SK-N-SH treated with all-trans-retinoic acid at 6 μM for 48 hours (cell line): ENCODE measurements at regions not wholly inside any gene's neighbourhood (a gene's known extent, or its start where the extent isn't known, plus 50 kb on each side); places are given as distances from the start of the nearest gene placed in this dataset.

Experiments
- ATAC-seq: fragments of 200-7000 bp; cut with Tn5 transposase; 3 replicates; pipeline ENCODE4 v1.9.1; 2020; ENCODE audit warnings: mild to moderate bottlenecking, moderate library complexity
- ARNTL ChIP-seq: fragments of 450-650 bp; formaldehyde crosslinking; IDR thresholded peaks from 2 replicates; pipeline ENCODE4 v1.5.0; 2020; ENCODE audit warnings: low read depth, mild to moderate bottlenecking, moderate library complexity, borderline replicate concordance
- CSDC2 ChIP-seq: fragments of 250-450 bp; sonication (Bioruptor Pico); IDR thresholded peaks from 2 replicates; pipeline ENCODE4 v1.5.0; 2020; ENCODE audit warnings: mild to moderate bottlenecking, moderate library complexity
- ESRRG ChIP-seq: fragments of 250-450 bp; sonication (Bioruptor Pico); IDR thresholded peaks from 2 replicates; pipeline ENCODE4 v1.6.1; 2021; ENCODE audit warnings: mild to moderate bottlenecking
- GLIS3 ChIP-seq: fragments of 250-450 bp; sonication (Bioruptor Pico); IDR thresholded peaks from 2 replicates; pipeline ENCODE4 v1.5.0; 2020; ENCODE audit warnings: mild to moderate bottlenecking, moderate library complexity
- ISL1 ChIP-seq: fragments of 250-450 bp; sonication (Bioruptor Pico); IDR thresholded peaks from 2 replicates; pipeline ENCODE4 v2.1.2; 2022; ENCODE audit warnings: mild to moderate bottlenecking, moderate library complexity
- PPARA ChIP-seq: fragments of 250-450 bp; sonication (Bioruptor Pico); IDR thresholded peaks from 2 replicates; pipeline ENCODE4 v1.5.0; 2020; ENCODE audit warnings: mild to moderate bottlenecking, borderline replicate concordance
- RARB ChIP-seq: fragments of 250-450 bp; sonication (Bioruptor Pico); IDR thresholded peaks from 2 replicates; pipeline ENCODE4 v1.8.0; 2021; ENCODE audit warnings: mild to moderate bottlenecking, moderate library complexity
- SNAI2 ChIP-seq: fragments of 250-450 bp; sonication (Bioruptor Pico); IDR thresholded peaks from 2 replicates; pipeline ENCODE4 v1.5.0; 2020; ENCODE audit warnings: mild to moderate bottlenecking, moderate library complexity
- TCF4 ChIP-seq: fragments of 250-450 bp; sonication (Bioruptor Pico); IDR thresholded peaks from 2 replicates; pipeline ENCODE4 v1.8.0; 2021; ENCODE audit warnings: mild to moderate bottlenecking, moderate library complexity, borderline replicate concordance
- TOX ChIP-seq: fragments of 250-450 bp; sonication (Bioruptor Pico); IDR thresholded peaks from 2 replicates; pipeline ENCODE4 v1.8.0; 2021; ENCODE audit warnings: mild to moderate bottlenecking, moderate library complexity, borderline replicate concordance
- ZC3H10 ChIP-seq: fragments of 250-450 bp; sonication (Bioruptor Pico); IDR thresholded peaks from 2 replicates; pipeline ENCODE4 v1.5.1; 2021; ENCODE audit warnings: mild to moderate bottlenecking, moderate library complexity
- ZFP3 ChIP-seq: fragments of 250-450 bp; sonication (Bioruptor Pico); IDR thresholded peaks from 2 replicates; pipeline ENCODE4 v1.5.0; 2020; ENCODE audit warnings: mild to moderate bottlenecking, moderate library complexity
- ZNF565 ChIP-seq: fragments of 450-650 bp; formaldehyde crosslinking; conservative IDR thresholded peaks from 2 replicates; pipeline ENCODE4 v1.5.0; 2020; ENCODE audit warnings: low read depth, mild to moderate bottlenecking, moderate library complexity
- ZNF70 ChIP-seq: fragments of 450-650 bp; formaldehyde crosslinking; IDR thresholded peaks from 2 replicates; pipeline ENCODE4 v1.5.0; 2020; ENCODE audit warnings: mild to moderate bottlenecking, moderate library complexity
- ZNF8 ChIP-seq: fragments of 450-650 bp; formaldehyde crosslinking; IDR thresholded peaks from 2 replicates; pipeline ENCODE4 v1.5.0; 2020; ENCODE audit warnings: mild to moderate bottlenecking, moderate library complexity
- TF ChIP-seq, protein P1 (sequence below): fragments of 250-450 bp; sonication (Bioruptor Pico); IDR thresholded peaks from 2 replicates; pipeline ENCODE4 v1.5.1; 2021; ENCODE audit warnings: mild to moderate bottlenecking, moderate library complexity
- TF ChIP-seq, protein P2 (sequence below): fragments of 250-450 bp; sonication (Bioruptor Pico); IDR thresholded peaks from 2 replicates; pipeline ENCODE4 v1.5.0; 2020; ENCODE audit warnings: mild to moderate bottlenecking, moderate library complexity
- TF ChIP-seq, protein P3 (sequence below): fragments of 250-450 bp; sonication (Bioruptor Pico); IDR thresholded peaks from 2 replicates; pipeline ENCODE4 v1.8.0; 2020; ENCODE audit warnings: mild to moderate bottlenecking, moderate library complexity, borderline replicate concordance
- TF ChIP-seq, protein P4 (sequence below): fragments of 250-450 bp; sonication (Bioruptor Pico); IDR thresholded peaks from 2 replicates; pipeline ENCODE4 v1.8.0; 2021; ENCODE audit warnings: low read depth, mild to moderate bottlenecking, moderate library complexity, borderline replicate concordance

DNA sequence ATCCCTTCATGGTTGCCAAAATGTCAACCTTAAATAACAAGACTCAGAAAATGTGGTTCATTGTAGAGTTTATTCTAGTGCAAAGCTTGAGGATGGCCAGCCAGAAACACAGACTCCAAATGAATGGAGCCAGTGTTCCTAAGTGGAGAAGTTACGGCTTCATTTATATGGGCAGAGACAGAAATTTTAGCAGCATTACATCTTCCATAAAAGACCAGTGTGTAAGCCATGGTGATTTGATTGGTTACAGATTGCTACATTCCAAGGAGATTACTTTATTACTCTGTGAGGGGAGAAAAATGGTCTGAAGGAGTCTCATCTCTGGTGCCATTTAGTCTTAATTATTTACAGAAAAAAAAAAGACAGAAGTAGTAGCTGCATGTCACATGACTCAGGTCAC is 97.8 kb downstream of the OTOR start:
- ATAC-seq = peak; percentile 73
- TF ChIP-seq ZNF70 (CRISPR knock-in tag) (no peak), RARB (CRISPR knock-in tag) (no peak), SNAI2 (CRISPR knock-in tag) (no peak), CSDC2 (CRISPR knock-in tag) (no peak), ESRRG (CRISPR knock-in tag) (no peak), ZFP3 (no peak), PPARA (CRISPR knock-in tag) (no peak), ZC3H10 (CRISPR knock-in tag) (no peak), ARNTL (CRISPR knock-in tag) (no peak), ZNF8 (CRISPR knock-in tag) (no peak)
- TF ChIP-seq, protein P1, sequence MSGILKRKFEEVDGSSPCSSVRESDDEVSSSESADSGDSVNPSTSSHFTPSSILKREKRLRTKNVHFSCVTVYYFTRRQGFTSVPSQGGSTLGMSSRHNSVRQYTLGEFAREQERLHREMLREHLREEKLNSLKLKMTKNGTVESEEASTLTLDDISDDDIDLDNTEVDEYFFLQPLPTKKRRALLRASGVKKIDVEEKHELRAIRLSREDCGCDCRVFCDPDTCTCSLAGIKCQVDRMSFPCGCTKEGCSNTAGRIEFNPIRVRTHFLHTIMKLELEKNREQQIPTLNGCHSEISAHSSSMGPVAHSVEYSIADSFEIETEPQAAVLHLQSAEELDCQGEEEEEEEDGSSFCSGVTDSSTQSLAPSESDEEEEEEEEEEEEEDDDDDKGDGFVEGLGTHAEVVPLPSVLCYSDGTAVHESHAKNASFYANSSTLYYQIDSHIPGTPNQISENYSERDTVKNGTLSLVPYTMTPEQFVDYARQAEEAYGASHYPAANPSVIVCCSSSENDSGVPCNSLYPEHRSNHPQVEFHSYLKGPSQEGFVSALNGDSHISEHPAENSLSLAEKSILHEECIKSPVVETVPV (CRISPR knock-in tag) = no peak

DNA sequence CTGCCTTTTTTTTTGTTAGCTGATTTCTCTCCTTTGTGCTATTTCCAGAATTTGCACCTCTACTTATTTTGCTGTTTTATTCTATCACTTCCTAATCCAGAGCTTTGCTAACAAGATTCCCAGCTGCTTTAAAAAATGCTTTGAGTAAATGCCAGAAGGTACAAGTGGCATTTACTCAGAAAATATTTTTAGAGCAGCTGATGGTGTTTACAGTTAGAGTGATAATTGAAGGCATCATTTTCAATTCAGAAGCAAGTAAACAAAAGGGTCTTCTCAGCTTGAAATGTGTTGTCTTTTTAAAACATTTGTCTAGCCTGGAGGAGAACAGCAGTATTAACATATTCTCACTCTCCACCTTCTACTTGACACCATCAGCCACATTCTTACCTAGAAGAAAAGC is 99.9 kb downstream of the OTOR start:
- ATAC-seq = no peak
- TF ChIP-seq ISL1 (CRISPR knock-in tag) = no peak
- TF ChIP-seq TCF4 (CRISPR knock-in tag) = no peak
- TF ChIP-seq TOX (CRISPR knock-in tag) = no peak
- no peak for TF ChIP-seq SNAI2 (CRISPR knock-in tag)
- TF ChIP-seq ESRRG (CRISPR knock-in tag) = no peak
- no peak for TF ChIP-seq ZNF70 (CRISPR knock-in tag)
- TF ChIP-seq RARB (CRISPR knock-in tag) = no peak
- no peak for TF ChIP-seq CSDC2 (CRISPR knock-in tag)
- TF ChIP-seq ZNF8 (CRISPR knock-in tag) = no peak
- no peak for TF ChIP-seq ARNTL (CRISPR knock-in tag)
- TF ChIP-seq GLIS3 (CRISPR knock-in tag) = no peak
- TF ChIP-seq ZC3H10 (CRISPR knock-in tag) = no peak
- TF ChIP-seq, protein P1 (CRISPR knock-in tag) = no peak

DNA sequence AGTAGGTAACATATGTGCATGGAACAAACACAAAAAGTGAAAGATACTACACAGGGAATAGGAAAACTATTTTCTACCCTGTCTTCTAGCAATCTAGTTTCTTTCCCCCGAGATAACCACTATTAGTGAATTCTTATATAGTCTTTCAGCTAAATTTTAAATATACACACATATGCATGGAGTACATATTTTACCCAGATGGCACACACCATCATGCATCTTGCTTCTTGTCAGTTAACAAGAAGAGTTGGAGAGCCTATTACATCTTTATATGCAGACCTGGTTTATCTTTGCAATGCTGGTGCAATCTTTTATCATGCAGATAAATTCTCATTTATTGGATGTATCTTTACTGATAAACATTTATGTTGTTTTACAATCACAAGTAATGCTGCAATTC is 100.4 kb downstream of the OTOR start:
- TF ChIP-seq ZNF8 (CRISPR knock-in tag) (no peak), ZNF70 (CRISPR knock-in tag) (no peak), PPARA (CRISPR knock-in tag) (no peak)
- TF ChIP-seq, protein P2, sequence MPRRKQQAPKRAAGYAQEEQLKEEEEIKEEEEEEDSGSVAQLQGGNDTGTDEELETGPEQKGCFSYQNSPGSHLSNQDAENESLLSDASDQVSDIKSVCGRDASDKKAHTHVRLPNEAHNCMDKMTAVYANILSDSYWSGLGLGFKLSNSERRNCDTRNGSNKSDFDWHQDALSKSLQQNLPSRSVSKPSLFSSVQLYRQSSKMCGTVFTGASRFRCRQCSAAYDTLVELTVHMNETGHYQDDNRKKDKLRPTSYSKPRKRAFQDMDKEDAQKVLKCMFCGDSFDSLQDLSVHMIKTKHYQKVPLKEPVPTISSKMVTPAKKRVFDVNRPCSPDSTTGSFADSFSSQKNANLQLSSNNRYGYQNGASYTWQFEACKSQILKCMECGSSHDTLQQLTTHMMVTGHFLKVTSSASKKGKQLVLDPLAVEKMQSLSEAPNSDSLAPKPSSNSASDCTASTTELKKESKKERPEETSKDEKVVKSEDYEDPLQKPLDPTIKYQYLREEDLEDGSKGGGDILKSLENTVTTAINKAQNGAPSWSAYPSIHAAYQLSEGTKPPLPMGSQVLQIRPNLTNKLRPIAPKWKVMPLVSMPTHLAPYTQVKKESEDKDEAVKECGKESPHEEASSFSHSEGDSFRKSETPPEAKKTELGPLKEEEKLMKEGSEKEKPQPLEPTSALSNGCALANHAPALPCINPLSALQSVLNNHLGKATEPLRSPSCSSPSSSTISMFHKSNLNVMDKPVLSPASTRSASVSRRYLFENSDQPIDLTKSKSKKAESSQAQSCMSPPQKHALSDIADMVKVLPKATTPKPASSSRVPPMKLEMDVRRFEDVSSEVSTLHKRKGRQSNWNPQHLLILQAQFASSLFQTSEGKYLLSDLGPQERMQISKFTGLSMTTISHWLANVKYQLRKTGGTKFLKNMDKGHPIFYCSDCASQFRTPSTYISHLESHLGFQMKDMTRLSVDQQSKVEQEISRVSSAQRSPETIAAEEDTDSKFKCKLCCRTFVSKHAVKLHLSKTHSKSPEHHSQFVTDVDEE (CRISPR knock-in tag) = no peak
- no peak for ATAC-seq

DNA sequence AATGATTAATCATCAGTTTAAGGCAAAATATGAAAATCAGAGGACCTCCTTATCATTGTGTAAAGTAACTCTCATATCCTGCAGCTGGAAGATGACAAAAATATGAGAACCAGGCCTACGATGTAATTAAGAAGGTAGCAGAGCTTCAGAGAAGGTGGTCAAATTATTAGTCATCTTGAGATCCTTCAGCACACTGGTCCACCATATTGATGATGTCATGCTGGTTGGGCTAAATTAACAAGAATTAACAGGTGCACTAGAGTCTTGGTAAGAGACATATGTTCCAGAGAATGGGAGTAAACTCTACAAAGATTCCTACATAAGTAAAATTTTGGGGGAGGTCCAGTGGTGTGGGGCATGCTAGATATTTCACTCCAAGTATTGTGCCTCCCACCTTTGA is 112.8 kb downstream of the OTOR start:
- TF ChIP-seq RARB (CRISPR knock-in tag) (no peak), ZNF565 (CRISPR knock-in tag) (no peak), ESRRG (CRISPR knock-in tag) (no peak)
- TF ChIP-seq, protein P3, sequence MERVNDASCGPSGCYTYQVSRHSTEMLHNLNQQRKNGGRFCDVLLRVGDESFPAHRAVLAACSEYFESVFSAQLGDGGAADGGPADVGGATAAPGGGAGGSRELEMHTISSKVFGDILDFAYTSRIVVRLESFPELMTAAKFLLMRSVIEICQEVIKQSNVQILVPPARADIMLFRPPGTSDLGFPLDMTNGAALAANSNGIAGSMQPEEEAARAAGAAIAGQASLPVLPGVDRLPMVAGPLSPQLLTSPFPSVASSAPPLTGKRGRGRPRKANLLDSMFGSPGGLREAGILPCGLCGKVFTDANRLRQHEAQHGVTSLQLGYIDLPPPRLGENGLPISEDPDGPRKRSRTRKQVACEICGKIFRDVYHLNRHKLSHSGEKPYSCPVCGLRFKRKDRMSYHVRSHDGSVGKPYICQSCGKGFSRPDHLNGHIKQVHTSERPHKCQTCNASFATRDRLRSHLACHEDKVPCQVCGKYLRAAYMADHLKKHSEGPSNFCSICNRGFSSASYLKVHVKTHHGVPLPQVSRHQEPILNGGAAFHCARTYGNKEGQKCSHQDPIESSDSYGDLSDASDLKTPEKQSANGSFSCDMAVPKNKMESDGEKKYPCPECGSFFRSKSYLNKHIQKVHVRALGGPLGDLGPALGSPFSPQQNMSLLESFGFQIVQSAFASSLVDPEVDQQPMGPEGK (CRISPR knock-in tag) = no peak
- TF ChIP-seq, protein P4, sequence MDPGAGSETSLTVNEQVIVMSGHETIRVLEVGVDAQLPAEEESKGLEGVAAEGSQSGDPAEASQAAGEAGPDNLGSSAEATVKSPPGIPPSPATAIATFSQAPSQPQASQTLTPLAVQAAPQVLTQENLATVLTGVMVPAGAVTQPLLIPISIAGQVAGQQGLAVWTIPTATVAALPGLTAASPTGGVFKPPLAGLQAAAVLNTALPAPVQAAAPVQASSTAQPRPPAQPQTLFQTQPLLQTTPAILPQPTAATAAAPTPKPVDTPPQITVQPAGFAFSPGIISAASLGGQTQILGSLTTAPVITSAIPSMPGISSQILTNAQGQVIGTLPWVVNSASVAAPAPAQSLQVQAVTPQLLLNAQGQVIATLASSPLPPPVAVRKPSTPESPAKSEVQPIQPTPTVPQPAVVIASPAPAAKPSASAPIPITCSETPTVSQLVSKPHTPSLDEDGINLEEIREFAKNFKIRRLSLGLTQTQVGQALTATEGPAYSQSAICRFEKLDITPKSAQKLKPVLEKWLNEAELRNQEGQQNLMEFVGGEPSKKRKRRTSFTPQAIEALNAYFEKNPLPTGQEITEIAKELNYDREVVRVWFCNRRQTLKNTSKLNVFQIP (CRISPR knock-in tag) = no peak
- ATAC-seq = no peak
